GM18511 (cell line): ENCODE measurements at regions not wholly inside any gene's neighbourhood (a gene's known extent, or its start where the extent isn't known, plus 50 kb on each side); places are given as distances from the start of the nearest gene placed in this dataset.

Source experiments
- ATAC-seq: cut with Tn5 transposase; IDR thresholded peaks from one replicate; pipeline ENCODE4 v1.9.1; 2021; ENCODE audit warnings: mild to moderate bottlenecking, moderate library complexity; ENCODE audit not compliant: unreplicated experiment

- no peak for ATAC-seq
Measured at GRCh38 chr20:6831461-6831860, 64.0 kb downstream of the BMP2 start.

- no peak for ATAC-seq
Measured at GRCh38 chr20:6832811-6833210, 65.3 kb downstream of the BMP2 start.

- no peak for ATAC-seq
Measured at GRCh38 chr20:6835609-6836008, 68.1 kb downstream of the BMP2 start.

- no peak for ATAC-seq
Measured at GRCh38 chr20:6836821-6837374, 69.4 kb downstream of the BMP2 start.

GRCh38 chr20:6837730-6838129 lies 70.2 kb downstream of the BMP2 start:
- no peak for ATAC-seq

- peak; percentile 84 for ATAC-seq
Measured at GRCh38 chr20:6838181-6838826, 70.8 kb downstream of the BMP2 start.

GRCh38 chr20:6841128-6841527 lies 73.6 kb downstream of the BMP2 start:
- no peak for ATAC-seq

- ATAC-seq, result no peak
Measured at GRCh38 chr20:6845141-6845540, 77.7 kb downstream of the BMP2 start.

GRCh38 chr20:6848041-6848440 lies 80.6 kb downstream of the BMP2 start:
- ATAC-seq, result no peak

- no peak for ATAC-seq
Measured at GRCh38 chr20:6848992-6849391, 81.5 kb downstream of the BMP2 start.

GRCh38 chr20:6851136-6851535 lies 83.7 kb downstream of the BMP2 start:
- ATAC-seq, result no peak

- no peak for ATAC-seq
Measured at GRCh38 chr20:6852478-6852877, 85.0 kb downstream of the BMP2 start.

- no peak for ATAC-seq
Measured at GRCh38 chr20:6855104-6855503, 87.6 kb downstream of the BMP2 start.

- ATAC-seq, result no peak
Measured at GRCh38 chr20:6855796-6856195, 88.3 kb downstream of the BMP2 start.

GRCh38 chr20:6857927-6858326 lies 90.4 kb downstream of the BMP2 start:
- no peak for ATAC-seq

- ATAC-seq, result no peak
Measured at GRCh38 chr20:6863355-6863754, 95.9 kb downstream of the BMP2 start.

- no peak for ATAC-seq
Measured at GRCh38 chr20:6863798-6864201, 96.3 kb downstream of the BMP2 start.

- no peak for ATAC-seq
Measured at GRCh38 chr20:6864740-6865139, 97.3 kb downstream of the BMP2 start.

GRCh38 chr20:6866741-6867140 lies 99.3 kb downstream of the BMP2 start:
- no peak for ATAC-seq

GRCh38 chr20:6868861-6869260 lies 101.4 kb downstream of the BMP2 start:
- no peak for ATAC-seq

- ATAC-seq, result no peak
Measured at GRCh38 chr20:6870559-6870958, 103.1 kb downstream of the BMP2 start.

- no peak for ATAC-seq
Measured at GRCh38 chr20:6877633-6878032, 110.1 kb downstream of the BMP2 start.
